ENCODE measurements at regions not wholly inside any gene's neighbourhood (a gene's known extent, or its start where the extent isn't known, plus 50 kb on each side); places are given as distances from the start of the nearest gene placed in this dataset.
"Not testable (repeated sequence)": the region's sequence is repeated elsewhere in the genome, so short reads cannot be mapped to it uniquely, and the experiment has no call there.

DNA sequence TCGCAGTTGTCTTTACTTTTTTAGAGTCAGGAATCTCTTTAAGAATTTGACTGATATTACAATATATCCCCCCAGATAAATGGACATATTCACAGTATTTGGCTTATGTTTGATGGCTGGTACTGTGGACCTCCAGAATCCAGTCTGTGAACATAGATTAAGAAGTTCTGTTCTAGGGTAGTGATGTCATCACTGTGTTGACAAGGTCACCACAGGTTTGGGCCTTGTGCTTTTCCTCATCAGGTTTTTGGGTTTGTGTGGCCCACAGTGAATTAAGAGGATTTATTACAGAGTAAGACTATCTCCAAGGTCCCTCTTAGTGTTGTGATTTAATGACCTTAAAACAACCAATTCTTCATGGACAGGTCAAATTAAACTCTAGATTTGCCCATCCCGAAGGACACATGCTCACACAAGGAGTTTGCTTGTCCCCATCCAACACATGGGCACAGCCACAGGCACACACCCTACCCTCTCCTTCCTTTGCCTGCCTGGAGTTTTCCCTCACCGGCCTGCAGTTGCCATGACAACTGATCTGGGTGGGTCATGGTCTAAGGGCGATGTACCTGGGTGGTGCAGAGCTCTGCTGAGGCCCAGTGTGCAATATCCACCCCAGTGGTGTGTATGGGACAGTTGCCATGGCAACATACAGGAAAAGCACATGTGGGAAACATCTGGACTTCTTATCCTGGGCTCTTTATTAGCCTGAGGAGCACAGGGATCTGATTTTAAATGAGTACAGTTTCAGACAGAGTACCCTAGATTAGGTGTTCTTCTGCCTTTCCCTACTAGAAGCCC, 98.6 kb downstream of the NAV1 start:
- no peak for DNase-seq (ENCODE audit: low read depth)

DNA sequence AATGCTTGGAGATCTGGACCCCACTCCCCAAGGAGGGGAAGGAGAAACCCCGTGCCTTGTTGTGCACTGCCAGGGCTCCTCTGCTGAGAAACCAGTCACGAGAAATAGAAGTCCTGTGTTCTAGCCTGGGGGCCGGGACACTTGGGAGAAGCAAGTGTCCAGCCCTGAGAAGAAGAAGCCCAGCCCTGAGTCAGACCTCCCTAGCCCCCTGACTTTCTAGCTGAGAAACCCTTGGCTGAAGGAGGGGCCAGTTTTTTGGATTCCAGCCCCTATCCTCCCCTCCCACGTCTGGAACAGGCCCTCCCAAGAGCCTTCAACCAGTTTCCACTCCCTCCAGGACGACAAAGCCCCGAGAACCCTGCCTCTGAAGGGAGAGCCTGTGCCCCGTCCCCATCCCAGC, 100.5 kb downstream of the NAV1 start:
- no peak for DNase-seq (ENCODE audit: low read depth)

DNA sequence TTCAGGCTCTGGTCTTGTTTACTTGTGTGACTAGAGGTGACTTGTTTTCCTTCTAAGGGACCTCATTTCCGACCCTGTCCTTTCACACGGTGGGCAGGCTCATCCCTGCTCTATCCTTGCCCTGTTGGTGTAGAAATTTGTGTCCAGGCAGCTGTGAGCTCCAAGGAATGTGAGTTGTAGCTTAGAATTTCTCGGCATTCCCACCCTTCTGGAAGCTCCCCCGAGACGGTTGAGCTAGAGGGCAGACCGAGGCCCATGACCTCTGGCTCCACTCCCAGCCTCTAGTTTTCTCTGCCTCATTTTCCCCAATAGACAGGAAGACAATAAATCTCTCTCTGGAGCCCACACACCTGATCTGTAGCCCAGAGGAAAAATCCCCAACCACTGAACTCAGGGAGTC, 100.9 kb downstream of the NAV1 start:
- DNase-seq (ENCODE audit: low read depth): no peak

DNA sequence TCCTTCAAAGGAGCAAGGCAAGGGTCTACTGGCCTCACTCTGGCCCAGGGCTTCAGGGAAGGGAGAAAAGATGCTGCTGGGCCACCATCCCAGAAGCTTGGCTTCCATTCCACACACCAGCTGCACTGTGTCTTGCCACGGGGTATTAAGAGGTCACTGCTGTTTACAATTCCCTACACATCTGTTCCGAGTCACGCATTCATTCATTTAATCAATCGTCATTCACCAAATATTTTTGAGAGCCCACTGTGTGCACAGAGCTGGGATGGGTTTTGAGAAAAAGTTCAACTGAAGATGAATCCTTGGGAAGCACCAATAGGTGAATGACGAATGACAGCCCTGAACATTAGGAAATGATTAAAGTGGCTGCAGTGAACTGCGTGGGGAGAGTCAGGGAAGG, 101.7 kb downstream of the NAV1 start:
- DNase-seq (ENCODE audit: low read depth): no peak

DNA sequence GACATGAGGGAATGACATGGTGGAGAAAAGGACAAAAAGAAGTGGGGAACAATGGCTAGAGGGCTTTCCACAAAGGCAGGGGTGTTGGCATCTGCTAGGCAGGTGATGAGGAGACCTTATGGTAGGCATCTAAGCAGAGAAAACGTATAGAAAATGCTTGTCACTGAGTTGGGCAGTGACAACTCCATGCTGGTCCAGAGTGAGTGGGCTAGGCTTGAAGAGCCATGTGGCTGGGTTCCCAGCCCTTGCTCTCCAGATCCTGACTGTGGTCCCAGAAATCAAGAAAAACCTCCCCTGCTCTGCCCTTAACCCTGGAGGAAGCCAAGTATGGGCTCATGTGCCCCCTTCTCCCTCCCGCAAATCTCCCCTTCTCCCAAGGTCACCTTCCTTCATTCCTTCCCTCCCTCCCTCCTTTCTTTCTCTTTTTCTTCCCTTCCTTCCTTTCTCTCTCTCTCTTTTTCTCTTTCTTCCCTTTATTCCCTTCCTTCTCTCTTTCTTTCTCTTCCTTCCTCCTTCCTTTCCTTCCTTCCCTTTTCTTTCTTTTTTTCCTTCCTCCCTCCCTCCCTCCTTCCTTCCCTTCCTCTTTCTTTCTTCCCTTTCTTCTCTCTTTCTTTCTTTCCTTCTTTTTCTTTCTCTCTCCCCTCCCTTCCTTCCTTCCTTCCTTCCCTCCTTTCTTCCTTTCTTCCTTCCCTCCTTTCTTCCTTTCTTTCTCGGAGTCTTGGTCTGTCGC, 102.8 kb downstream of the NAV1 start:
- no peak for DNase-seq (ENCODE audit: low read depth)

DNA sequence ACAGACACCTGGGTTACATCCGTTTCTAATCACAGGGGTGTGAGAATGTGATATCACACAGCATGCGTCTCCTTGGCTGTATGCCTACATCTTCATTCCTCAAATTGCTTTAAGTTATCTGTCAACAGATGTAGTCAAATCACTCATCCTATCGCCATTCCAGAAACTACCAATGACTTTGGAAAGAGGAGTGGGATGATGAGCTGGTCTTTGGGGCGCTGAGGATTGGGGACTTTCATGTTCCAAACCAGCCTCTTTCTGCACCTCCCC, 104.8 kb downstream of the NAV1 start:
- no peak for DNase-seq (ENCODE audit: low read depth)

DNA sequence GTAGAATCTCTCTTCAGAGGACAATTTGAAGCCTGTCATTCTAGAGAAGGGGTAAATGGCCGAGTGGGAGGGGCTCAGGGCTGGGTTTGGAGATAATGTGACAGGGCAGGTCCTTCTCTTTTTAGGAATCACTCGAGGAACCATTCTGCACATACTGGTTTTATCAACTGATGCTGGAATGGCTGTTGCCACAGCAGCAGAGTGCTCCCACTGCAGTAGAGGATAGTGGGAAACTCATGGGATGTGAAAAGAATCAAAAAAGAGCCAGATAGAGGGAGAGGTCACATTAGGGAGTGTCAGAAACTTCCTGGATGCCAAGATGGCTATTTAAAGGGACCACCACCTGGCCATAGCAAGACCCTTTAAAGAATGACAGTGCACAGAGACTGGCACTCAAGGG, 105.3 kb downstream of the NAV1 start:
- no peak for DNase-seq (ENCODE audit: low read depth)

DNA sequence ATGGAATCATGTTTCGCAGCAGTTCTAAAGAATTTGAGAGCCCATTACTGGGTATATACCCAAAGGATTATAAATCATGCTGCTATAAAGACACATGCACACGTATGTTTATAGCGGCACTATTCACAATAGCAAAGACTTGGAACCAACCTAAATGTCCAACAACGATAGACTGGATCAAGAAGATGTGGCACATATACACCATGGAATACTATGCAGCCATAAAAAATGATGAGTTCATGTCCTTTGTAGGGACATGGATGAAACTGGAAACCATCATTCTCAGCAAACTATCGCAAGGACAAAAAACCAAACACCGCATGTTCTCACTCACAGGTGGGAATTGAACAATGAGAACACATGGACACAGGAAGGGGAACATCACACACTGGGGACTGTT, 106.1 kb downstream of the NAV1 start:
- not testable (repeated sequence) for DNase-seq (ENCODE audit: low read depth)

DNA sequence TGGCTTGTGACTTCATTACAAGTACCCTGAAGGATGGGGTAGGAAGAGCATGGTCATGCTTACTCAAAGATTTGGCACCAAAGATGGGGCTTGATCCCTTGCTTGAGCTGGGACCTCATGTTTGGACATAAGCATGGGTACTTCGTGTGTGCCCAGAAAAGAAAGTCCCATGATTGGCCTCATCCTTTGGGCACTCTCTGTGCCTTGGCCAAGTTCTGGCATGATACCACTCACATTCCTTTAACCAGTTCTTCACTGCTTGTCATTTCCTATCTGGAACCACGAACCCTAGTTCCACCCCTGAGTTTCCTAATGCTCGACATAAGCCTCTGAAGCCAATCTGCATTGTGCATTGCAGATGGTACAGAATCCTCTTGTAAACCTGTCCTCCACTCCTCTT, 107.0 kb downstream of the NAV1 start:
- no peak for DNase-seq (ENCODE audit: low read depth)

DNA sequence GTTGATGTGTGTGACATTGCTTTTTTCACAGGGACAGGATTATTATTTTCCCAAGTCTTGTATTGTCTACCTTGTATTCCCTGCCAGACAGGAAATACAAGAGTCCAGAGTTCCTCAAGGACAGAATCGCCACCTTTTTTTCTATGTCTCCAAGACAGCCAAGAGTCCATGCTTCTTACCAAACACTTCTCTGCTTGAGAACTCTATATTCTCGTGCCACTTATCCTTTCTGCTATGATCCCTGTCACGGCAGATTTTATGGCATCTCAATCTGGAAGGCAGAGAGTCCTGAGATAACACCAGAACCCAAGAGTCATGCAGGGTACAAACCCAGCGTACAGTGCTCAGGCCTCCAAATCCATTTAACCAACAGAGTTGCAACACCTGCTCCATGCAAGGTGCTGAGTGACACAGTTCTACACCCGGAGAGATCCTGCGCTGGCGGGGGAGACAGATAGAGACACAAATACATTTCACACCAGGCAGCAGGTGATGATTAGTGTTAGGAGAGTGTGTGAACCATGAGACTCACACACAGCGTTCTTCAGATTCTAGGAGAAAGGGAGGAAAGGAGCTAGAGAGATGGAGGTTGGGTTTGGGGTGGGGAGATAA, 107.6 kb downstream of the NAV1 start:
- DNase-seq (ENCODE audit: low read depth): no peak

DNA sequence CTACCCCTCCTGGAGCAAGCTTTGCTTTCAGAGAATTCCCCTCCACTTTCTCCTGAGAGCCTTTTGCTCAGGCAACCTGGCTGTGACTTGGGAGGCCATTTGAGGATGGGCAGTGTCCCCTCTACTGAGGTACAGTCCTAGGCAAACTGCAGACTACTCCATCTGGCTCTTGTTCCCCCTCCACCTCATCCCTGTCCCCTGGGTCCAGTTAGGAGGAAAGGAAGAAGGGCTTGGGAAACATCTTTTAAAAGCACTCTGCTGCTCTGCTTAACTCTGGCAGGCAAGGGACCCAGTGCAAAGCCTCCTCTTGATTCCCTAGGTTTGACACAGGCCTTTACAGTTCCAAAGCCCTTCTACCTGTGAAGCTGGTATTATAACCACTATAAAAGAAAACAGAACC, 108.2 kb downstream of the NAV1 start:
- DNase-seq (ENCODE audit: low read depth): no peak

DNA sequence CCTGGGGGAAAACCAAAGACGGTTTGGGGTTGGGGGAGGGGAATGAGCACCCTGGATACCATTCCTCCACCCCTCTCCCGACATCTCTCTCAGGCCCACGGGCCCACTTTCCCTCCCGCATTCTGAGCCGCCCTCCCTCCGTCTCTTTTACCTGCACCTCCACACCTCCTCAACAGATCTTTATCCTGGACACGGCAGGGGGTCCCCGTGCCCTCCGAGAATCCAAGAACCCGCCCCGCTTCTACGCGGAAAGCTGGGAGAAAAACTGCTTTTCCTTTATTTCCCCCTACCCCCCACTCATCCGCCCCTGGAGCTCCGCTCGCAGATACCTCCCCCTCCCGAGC, 108.8 kb downstream of the NAV1 start:
- no peak for DNase-seq (ENCODE audit: low read depth)

DNA sequence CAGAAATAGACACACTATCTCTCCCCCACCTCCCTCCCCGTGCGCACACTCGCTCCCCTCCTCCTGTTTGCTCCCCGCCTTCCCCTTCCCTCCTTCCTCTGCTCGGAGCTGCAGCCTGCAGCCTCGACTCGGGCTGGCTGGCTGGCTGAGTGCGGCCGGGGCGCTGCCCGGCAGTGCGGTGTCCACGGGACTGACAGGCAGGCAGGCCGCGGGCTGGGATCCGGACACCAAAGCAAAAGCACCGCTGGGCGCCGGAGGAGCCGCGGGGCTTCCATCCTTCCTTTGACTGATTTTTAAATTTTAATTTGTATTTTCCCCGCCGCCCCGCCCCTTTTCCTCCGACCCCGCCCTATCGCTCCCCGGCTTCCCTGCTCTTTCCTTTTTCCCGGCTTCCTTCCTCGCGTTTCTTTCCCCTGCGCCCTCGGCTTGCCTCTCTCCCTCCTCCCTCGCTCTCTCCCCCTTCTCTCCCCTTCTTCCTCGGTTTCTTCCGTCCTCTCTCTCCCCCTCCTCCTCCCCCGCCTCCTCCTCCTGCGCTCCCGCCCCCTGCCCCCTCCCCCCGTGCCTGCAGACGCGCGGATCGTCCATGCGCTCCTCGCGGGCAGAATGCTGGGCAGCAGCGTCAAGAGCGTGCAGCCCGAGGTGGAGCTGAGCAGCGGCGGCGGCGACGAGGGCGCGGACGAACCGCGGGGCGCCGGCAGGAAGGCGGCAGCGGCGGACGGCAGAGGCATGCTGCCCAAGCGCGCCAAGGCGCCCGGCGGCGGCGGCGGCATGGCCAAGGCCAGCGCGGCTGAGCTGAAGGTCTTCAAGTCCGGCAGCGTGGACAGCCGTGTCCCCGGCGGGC, 109.4 kb downstream of the NAV1 start:
- no peak for DNase-seq (ENCODE audit: low read depth)

DNA sequence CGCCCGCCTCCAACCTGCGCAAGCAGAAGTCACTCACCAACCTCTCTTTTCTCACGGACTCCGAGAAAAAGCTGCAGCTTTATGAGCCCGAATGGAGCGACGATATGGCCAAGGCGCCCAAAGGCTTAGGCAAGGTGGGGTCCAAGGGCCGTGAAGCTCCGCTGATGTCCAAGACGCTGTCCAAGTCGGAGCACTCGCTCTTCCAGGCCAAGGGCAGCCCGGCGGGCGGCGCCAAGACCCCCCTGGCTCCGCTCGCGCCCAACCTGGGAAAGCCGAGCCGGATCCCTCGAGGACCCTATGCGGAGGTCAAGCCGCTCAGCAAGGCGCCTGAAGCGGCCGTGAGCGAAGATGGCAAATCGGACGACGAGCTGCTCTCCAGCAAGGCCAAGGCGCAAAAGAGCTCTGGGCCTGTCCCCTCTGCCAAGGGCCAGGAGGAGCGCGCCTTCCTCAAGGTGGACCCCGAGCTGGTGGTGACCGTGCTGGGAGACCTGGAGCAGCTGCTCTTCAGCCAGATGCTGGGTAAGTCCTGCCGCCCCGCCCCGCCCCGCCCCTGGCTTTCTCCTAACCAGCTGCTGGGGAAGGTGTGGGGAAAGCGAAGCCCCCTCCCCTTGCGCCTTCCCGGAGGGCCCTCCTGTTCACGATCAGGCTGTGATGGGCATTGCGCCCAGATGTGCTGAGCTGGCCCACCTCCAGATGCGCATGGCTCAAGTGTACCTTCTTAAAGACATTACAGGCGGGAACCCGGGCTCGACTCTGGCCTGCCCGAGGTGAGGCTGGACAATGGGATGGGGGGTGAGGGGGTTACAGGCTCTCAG, 110.2 kb downstream of the NAV1 start:
- DNase-seq (ENCODE audit: low read depth): no peak

DNA sequence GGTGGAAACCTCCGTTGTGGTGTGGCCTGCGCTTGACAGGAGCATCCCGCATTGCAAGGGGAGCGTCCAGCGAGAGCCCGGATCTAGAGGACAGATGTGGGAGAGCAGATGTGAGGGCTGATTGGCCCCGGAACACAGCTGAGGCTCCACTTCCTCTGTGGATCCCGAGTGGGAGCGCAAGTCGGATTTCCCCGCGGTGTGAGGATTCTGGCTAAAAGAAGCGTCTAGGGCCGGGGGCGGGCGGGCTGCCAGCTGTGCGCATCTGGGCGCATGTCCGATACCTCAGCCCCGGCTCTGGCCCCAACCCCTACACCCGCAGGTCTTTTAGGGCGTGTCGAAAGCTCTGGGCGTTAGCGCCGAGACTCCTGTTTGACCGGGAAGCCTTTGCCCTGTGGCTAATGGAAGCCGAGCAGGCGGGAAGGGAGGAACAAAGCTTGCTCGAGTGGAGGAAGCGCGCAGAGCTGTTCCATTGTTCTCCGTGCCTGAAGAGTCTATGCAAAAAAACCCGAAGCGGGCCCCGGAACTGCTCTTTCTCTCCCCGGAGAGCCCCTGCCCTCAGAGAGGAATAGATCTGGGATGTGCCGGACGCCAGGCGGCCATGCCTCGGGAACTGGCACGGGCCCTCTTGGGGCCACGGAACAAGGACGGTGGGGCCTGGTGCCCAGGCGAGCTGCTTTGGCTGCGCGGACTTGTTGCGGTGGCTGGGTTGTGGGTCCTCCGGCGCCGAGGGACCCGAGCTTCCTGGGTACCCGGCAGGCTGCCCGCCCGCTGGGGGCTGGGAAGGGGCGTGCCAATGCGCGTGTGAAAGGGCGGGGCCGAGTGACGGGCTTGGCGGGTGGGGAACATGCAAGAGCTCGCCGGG, 111.1 kb downstream of the NAV1 start:
- DNase-seq (ENCODE audit: low read depth): no peak

DNA sequence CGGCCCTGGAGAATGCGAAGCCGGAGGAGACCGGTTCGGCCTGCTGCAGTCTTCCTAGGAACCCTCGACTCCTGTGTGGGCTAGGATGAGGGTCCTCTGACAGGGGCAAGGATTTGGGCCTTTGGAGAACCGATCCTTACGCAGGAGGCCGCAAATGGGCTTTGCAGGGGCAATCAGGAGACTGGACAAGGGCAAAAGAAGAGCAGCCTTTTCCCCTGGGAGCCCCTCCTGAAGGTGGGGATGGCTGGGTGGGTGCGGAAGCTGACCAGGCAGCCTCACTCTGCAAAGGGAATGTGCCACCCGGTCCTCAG, 111.7 kb downstream of the NAV1 start:
- no peak for DNase-seq (ENCODE audit: low read depth)

DNA sequence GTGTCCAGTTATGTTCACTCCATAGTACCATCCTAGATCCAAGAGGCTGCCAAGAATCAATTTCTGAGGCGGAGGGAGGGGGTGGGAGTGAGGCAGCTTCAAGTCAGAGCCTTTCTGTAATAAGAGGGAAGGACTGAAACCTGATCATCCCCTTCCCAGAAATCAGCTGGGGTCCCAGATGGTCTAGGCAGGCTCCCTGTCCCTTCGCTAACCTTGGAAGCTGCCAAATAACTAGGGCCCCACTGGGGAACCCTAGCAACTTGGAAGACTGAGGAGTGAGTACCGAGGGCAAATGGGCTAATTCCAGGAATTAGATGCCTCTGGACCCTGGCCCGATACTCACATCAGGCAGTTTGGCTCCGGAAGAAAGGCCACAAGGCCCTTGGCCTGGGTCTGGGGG, 113.3 kb downstream of the NAV1 start:
- DNase-seq (ENCODE audit: low read depth): no peak

DNA sequence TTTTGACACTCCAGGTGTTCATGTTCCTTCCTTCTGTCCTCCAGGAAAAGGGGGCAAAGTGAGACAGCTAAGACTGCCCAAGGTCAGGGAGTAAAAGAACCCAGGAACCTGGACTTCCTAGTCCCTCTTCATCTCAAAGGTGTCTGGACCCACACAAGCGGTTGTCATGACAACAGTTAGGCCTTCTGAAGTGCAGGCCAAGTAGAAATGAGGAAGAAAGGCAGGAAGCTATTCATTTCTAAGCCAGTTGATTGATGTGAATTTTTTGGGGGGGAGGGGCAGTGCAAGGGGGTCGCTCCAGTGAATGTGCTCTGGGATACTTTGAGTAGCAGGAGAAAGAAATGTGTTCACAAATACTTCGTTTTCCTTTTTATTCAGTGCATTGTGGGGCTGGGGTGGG, 114.3 kb downstream of the NAV1 start:
- no peak for DNase-seq (ENCODE audit: low read depth)

DNA sequence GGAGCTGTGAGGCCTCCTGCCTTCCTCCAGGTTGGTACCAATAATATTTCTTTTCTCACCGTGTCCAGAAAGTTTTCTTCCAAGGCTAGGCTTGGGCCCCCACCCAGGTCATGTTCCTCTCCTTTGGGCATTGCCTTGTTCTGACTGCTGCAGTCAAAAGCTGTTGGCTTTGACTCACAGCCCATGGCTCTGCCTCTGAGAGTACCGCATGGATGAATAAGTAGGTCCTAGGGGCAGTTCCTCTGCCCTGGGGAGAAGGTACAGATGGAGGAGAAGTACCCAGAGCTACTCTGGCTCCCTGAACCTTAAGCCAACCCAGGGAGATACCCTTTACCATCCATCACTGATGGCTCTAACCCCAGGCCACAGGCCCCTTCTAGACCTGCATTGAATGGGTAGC, 115.0 kb downstream of the NAV1 start:
- no peak for DNase-seq (ENCODE audit: low read depth)

DNA sequence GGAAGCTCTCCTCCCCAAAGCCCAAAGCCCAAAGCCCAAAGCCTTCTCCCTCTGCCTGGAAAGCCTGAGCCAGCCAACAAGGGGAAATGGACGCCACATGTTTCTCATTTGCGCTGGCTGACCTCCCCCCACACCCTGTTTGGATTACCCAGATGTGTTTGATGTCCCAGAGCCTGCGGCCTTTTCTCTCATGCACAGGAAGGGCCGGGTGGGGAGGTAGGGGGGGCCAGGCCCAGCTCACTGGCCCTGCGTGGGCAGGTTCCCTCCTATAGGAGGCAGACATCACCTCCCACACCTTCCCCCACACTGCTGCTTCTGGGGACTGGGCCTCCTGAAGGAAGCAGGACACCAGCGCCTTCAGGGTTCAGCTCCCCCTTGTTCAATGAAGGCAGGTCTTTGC, 116.3 kb downstream of the NAV1 start:
- DNase-seq (ENCODE audit: low read depth): no peak

DNA sequence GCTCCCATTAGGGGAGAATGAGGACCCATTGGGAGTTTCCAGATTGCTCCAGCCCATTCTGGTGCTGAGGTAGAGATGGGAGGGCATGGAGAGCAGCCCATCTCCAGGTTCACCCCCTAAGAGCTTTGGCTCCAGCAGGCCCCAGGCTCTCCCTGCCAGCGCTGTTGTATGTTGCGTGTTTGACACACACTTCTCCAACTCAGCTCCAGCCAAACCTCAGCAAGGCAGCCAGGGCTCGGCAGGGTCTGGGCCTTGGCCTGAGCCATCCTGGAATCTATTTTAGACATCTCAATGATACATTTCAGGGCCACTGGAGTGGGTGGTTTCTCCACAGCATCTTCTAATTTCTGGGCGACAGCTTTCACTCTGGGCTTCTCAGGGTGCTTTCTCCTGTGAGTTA, 117.0 kb downstream of the NAV1 start:
- no peak for DNase-seq (ENCODE audit: low read depth)
